AG04449 (cell line): ENCODE measurements at regions not wholly inside any gene's neighbourhood (a gene's known extent, or its start where the extent isn't known, plus 50 kb on each side); places are given as distances from the start of the nearest gene placed in this dataset.
A peak's percentile ranks its signal among the peaks of the same experiment; 100 is the strongest.

Source experiments
- CTCF ChIA-PET: fragments of 350-600 bp; formaldehyde crosslinking; extraction: SDS; loops from one replicate; lab custom pipeline; 2021; ENCODE audit warnings: antibody characterized with exemption; lab: Yijun Ruan, JAX
- POLR2A ChIA-PET: fragments of 400-600, 350-600 bp; formaldehyde crosslinking; extraction: SDS; loops from one replicate; lab custom pipeline; 2020; ENCODE audit warnings: antibody characterized with exemption, inconsistent platforms; lab: Yijun Ruan, JAX
- DNase-seq: peaks from one replicate; pipeline ENCODE4 v3.0.0-alpha.2; 2010; ENCODE audit warnings: low read depth, low spot score
- H3K4me3 ChIP-seq: 2 replicates; pipeline ENCODE4 v1.5.1; 2011; ENCODE audit warnings: low read depth, mild to moderate bottlenecking, control low read depth, low read length
- TF ChIP-seq, protein P1 (sequence below): IDR thresholded peaks from one replicate; pipeline ENCODE4 v1.5.1; 2011; ENCODE audit warnings: mild to moderate bottlenecking, moderate library complexity, low read length, control low read depth, inconsistent platforms; ENCODE audit not compliant: insufficient read depth; ENCODE audit errors: missing control alignments

DNA sequence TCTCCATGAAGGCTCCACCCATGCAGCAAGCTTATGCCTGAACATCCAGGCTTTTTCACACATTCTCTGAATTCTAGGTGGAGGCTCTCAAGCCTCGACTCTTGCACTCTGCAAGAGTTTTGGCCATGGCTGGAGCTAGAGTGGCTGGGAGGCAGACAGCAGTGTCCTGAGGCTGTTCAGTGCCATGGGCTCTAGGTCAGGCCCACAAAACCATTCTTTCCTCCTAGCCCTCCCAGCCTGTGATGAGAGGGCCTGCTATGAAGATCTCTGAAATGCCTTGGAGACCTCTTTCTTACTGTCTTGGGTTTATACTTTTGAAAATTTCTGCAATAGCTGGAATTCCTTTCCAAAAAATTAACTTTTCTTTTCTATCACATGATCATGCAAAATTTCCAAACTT lies 210.7 kb downstream of the RND3 start:
- ChIA-PET POLR2A (no interaction called here), CTCF (no interaction called here)
- TF ChIP-seq, protein P1, sequence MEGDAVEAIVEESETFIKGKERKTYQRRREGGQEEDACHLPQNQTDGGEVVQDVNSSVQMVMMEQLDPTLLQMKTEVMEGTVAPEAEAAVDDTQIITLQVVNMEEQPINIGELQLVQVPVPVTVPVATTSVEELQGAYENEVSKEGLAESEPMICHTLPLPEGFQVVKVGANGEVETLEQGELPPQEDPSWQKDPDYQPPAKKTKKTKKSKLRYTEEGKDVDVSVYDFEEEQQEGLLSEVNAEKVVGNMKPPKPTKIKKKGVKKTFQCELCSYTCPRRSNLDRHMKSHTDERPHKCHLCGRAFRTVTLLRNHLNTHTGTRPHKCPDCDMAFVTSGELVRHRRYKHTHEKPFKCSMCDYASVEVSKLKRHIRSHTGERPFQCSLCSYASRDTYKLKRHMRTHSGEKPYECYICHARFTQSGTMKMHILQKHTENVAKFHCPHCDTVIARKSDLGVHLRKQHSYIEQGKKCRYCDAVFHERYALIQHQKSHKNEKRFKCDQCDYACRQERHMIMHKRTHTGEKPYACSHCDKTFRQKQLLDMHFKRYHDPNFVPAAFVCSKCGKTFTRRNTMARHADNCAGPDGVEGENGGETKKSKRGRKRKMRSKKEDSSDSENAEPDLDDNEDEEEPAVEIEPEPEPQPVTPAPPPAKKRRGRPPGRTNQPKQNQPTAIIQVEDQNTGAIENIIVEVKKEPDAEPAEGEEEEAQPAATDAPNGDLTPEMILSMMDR: no peak
- no peak for DNase-seq
- H3K4me3 ChIP-seq: no peak overlapping the region

DNA sequence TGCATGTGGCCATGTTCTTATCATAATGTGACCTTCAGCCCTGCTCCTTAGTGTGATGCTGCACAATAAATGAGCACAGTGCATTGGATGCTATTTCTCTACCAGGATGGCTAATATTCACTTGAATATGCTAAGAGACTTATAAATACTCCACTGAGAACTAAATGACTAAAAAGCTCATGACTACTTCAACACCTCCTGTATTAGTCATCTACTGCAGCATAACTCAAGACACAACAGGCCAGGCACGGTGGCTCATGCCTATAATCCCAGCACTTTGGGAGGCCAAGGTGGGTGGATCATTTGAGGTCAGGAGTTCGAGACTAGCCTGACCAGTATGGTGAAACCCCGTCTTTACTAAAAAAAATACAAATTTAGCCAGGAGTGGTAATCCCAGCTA lies 213.4 kb downstream of the RND3 start:
- no peak for DNase-seq
- TF ChIP-seq, protein P1: no peak
- ChIA-PET POLR2A (no interaction called here), CTCF (interaction anchor here (0.8 to 1.0 kb wide), 2 partner anchors 10 to 648 kb away, joined by 3 to 4 read pairs; no protein-coding TSS in a partner anchor)
- H3K4me3 ChIP-seq: no peak overlapping the region

DNA sequence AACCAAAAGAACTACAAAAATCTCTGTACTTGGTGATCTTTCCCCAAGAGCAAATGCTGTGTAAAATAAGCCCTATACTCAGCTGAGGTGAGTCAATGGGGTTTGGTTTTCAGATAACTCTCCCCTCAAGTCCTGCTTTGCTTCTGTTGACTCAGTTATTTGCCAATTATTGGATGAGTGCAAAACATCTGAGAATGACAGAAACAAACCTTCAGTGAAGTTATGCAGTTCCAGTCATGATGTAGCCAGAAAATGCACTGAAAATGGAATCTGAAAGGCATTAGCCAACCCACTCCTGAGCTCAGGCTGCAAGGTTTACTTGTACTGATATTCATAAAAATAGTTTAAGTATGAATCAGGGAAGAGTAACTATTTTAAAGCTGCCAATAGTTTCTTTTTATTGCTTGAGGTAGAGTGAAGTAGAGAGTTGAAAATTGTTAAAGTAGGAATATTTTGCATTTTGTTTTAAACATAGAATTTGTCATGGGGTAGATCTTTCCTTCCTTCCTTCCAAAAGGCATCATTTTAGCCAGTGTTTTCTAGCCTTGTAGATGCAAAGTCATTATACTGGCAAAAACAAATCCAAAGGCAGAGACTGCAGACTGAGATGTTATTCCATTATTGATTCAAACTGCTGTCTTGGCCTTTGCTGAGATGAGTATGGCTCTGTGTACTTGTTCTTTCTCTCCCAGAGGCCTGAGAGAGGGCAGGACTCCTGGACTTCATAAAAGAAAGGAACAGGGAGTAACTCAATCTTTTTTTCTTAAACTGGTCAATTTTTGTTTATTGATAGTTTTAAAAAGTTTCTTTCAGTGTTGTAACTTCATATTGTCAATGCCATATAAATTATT lies 215.3 kb downstream of the RND3 start:
- CTCF ChIA-PET: interaction anchor here (1.0 kb wide), 2 partner anchors 38 to 330 kb away, joined by 3 read pairs; no protein-coding TSS in a partner anchor
- DNase-seq: peak; percentile 66
- POLR2A ChIA-PET: no interaction called here
- no peak overlapping the region for H3K4me3 ChIP-seq
- TF ChIP-seq, protein P1: no peak

DNA sequence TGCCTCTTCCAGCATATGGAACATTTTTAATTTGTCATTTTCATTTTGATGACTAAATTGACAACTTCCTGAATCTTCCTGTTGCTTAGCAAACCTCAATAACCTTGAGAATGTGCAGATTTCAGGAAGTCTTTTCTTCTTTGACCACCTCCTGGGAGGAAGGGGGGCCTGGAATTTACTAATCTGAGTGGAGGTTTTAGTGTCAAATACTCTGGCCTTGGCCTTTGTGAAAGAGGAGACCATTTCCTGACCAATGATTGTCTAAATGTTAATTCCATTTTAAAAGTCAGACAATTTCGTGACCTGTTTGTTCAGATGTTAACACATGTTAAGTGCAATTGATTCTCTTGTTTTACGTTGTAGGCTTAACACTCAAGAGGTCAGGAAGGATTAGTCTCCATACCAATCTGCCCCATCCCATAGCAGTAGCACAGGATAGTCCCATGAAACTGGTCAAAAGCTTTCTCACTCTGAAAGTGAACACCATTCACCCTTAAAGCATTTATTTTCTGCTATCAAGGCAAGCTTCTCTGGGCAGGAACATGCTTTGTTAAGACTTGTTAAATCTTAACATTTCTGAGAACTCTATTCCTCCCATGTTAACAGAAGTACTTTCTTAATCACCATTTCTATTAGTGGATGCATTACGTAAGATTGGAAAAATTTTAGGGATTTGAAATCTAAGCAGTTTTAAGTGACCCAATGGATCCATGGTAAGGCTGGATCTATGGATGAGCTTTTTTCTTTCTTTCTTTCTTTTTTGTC lies 219.6 kb downstream of the RND3 start:
- ChIA-PET POLR2A (no interaction called here), CTCF (no interaction called here)
- no peak for DNase-seq
- H3K4me3 ChIP-seq: no peak overlapping the region
- TF ChIP-seq, protein P1: no peak

DNA sequence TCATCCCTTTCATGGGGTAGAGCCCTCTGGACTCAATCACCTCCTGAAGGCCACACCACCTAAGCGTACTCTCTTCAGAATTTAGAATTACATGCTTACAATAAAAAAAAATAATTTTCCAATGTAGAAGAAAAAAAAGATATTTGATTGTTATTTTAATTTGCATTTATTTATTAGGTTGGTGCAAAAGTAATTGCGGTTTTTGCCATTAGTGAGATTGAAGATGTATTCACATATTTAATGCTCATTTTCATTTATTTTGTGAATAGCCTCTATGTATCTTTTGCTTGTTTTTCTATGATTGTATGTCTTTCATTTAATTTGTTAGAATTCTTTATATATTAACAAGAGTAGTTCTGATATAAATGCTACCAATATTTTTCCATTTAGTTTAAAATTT lies 220.5 kb downstream of the RND3 start:
- H3K4me3 ChIP-seq: no peak overlapping the region
- ChIA-PET CTCF (no interaction called here), POLR2A (no interaction called here)
- TF ChIP-seq, protein P1: no peak
- DNase-seq: no peak

DNA sequence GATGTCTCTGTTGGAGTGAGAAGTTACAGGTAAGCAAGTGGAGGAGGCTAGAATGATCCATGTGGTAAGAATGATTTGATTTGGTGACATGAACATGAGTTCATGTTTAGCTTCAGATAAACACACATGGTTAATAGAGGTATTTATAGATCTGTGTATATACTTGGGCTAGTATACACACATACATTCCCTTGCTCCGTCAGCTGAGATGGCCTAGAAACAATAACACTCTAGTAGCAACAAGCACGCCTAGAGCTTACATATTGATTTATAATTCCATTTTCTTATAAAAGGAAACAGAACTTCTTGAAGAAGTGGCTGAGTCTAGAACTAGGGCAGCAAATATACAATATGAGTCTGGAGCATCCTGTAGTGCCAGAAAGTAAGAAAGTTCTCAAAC lies 223.0 kb downstream of the RND3 start:
- TF ChIP-seq, protein P1: no peak
- CTCF ChIA-PET: interaction anchor here (1.0 kb wide), 1 partner anchor 10 kb away, joined by 4 read pairs; no protein-coding TSS in a partner anchor
- no peak overlapping the region for H3K4me3 ChIP-seq
- DNase-seq: no peak
- POLR2A ChIA-PET: no interaction called here
